GM21619 (cell line): ENCODE measurements at regions not wholly inside any gene's neighbourhood (a gene's known extent, or its start where the extent isn't known, plus 50 kb on each side); places are given as distances from the start of the nearest gene placed in this dataset.

Source experiments
- ATAC-seq: cut with Tn5 transposase; IDR thresholded peaks from one replicate; pipeline ENCODE4 v1.9.1; 2021; ENCODE audit not compliant: unreplicated experiment

DNA sequence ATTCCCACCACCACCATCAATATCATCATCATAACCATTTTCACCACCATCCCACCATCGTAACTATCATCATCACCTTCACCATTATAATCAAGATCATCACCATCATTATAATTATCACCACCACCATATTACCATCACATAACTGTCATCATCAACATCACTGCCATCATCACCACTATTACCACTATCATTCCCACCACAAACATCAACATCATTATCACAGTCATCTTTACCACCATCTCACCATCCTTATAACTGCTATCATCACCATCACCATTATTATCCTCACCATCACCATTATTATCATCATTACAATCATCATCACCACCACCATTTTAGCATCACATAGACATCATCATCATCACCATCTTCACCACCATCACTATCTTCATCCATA is 167.1 kb upstream of the ZMIZ1 start:
- ATAC-seq: no peak

GRCh38 chr10:78902815-78903214 is 166.0 kb upstream of the ZMIZ1 start:
- no peak for ATAC-seq

DNA sequence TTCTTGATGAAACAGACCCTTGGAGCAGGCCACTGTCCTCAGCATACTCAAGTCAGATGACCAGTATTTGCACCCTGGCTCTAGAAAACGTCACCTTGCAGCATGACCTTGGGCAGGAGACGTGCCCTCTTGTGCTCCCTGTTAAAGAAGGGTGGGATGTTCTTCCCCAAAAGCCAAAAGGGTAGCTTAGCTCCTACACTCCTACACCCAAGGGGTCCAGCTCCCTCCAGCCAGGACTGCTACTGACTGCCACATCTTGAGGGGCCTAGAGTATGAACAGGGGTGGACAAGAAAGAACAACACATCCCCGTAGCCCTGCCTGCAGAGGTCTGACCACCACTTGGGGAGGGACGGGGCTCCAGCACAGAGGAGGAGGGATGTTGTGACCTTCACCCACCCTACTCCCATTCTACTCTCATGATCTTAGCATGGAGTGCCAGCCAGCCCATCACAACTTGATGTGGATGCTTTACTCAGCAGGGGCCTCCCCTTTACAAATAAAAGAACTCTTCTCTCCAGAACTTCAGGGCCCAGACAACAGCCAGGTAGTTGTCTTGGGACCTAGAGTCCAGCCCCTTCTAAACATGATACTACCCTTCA is 165.3 kb upstream of the ZMIZ1 start:
- no peak for ATAC-seq

GRCh38 chr10:78904196-78904595 is 164.6 kb upstream of the ZMIZ1 start:
- ATAC-seq: no peak

DNA sequence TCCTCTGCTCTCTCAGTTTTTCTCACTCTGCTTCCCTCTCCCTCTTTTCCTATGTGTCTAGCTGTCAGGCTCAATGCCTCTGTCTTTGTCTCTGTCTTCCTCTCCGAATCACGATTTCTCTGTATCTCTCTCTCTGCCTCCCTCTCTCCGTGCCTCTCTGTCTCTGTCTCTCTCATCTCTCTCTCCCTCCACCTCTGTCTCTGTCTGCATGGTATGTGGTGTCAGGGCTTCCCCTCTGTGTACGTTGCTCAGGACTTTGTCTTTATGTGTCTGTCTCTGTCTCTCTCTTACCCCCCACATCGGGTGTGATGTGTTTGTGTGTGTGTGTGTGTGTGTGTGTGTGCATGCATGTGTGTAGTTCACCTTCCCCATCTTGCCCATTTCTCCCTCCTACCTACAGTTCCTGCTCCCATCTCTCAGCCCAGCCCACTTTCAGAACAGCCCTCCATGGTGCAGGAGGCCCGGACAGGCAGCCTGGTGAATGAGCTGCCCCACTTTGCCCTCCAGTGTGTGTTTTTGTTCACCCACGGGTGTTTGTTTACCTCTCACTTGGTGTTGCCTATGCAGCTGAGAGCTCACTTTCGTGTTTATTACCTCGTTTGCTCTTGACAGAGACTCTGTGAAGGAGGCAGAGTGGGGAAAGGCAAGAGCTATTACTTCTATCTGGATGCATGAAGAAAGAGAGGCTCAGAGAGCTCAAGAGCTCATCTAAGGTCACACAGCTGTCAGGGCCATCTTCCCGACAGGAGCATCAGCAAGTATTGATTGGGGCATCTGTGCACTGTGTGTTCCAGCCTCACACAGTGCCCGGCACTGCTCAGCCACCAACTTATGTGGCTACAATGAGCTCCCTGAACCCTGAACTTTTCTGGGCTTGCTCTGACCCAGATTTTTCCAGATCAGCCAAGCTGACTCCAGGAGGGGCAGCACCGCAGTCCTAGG is 163.5 kb upstream of the ZMIZ1 start:
- no peak for ATAC-seq

DNA sequence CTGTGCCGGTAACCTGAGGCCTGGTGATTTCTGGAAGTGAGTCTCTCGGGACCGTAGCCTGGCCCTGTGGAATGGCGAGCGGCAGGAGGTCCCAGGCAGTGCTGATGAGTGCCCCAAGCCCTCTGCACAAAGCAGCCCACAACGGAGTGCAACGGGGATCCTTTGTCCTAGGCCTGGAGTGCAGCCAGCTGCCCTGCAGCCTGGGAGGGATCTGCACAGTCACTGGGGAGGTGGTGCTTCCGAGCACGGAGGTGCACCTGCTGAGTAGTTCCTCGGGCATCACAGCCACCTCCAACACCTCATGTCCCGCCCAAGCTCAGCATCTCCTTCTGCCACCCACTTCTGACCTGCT is 162.8 kb upstream of the ZMIZ1 start:
- no peak for ATAC-seq

- no peak for ATAC-seq
These were observed 161.9 kb upstream of the ZMIZ1 start for GRCh38 chr10:78906734-78907390.

- ATAC-seq: no peak
These were observed 161.1 kb upstream of the ZMIZ1 start for GRCh38 chr10:78907551-78908211.

DNA sequence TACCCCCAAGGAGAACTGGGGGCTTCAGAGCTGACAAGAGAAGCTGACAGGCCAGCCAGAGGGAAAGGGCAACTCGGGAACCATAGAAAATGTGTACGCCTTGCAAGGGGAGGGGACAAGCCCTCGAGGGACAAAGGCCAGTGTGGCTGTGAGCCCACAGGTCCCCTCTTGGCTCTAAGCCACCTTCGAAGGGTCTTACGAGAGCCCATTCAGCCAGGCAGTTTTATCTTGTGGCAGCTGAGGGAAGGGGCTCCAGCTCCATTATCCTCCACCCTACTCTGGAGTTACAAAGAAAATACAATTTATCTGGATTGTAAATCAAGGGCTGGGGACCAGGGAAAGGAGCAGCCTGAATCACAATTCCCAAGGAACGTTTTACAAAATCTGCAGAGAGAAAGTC is 159.5 kb upstream of the ZMIZ1 start:
- ATAC-seq: no peak

DNA sequence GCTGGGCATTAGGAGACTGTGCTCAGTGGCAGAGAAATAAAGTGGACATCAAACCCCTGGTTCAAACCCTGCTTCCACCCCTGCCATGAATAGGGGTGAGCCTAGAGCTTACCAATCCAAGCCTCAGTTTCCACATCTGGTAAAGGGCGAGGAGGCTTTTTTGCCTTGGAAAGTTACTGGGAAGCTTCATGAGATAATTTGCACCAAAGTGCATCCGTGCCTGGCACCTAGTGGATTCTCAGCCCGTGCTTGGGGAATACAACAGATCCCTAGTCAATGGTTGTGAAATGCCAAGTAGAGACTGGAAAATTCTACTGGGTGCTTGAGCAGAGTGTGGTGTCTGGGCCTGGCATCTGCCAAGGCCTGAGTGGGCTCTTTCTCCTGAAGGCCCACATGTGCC is 158.7 kb upstream of the ZMIZ1 start:
- no peak for ATAC-seq

GRCh38 chr10:78910476-78910875 is 158.3 kb upstream of the ZMIZ1 start:
- ATAC-seq: no peak

DNA sequence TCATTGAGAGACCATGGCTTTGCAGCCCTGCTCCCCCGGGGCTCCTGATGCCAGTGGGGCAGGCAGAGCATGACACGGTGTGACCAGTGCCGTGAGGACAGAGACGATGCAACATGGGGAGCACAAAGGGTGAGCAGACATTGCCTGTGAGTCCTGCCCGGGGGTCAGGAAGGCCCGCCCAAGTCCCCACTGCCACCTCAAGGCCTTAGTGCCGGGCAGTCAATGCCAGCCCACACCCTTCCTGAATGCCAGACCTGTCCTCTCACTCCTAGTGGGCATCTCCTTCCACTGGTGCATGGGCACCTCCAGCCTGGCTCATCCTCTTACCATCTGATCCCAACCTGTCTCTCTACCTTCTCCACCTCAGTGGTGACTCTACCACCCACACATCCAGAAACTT is 157.9 kb upstream of the ZMIZ1 start:
- ATAC-seq: no peak

GRCh38 chr10:78911533-78912340 is 157.0 kb upstream of the ZMIZ1 start:
- ATAC-seq: no peak

DNA sequence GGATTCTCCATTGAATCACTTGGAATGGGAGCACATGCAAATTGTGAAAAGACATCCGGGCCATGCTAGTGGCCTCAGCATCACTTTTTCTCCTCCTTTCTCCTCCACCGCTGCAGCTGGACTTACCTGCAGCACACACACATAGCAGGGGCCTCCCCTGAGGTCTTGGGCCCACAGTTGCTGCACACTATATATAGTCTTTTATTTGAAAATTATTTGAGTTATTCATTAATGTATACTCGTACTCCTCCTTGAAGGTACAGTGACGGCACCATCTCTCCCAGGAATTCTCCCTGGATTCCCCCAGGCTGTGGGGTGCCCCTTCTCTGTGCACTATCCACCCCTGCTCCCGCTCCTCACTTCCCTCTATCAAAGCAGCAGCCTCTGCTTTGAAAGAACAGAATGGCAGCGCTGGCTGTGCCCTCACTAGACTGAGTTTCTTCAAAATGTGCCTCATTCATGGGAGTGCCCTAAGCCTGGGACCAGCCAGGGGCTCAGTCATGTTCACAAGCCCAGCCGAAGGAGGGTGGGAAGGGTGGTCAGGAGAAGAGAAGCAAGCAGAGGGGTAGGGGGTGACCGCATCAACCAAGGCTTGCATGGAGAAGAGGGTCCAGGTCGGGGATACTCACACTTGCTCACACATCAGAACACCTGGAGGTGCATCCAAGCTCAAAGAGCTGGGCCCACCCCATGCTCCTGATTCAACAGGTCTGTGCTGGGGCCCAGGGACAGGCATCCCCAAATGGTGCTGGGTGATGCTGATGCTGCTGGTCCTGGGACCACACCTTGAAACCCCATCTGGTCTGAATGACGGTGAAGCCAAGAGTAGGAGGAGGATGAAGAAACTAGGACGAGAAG is 156.2 kb upstream of the ZMIZ1 start:
- no peak for ATAC-seq

DNA sequence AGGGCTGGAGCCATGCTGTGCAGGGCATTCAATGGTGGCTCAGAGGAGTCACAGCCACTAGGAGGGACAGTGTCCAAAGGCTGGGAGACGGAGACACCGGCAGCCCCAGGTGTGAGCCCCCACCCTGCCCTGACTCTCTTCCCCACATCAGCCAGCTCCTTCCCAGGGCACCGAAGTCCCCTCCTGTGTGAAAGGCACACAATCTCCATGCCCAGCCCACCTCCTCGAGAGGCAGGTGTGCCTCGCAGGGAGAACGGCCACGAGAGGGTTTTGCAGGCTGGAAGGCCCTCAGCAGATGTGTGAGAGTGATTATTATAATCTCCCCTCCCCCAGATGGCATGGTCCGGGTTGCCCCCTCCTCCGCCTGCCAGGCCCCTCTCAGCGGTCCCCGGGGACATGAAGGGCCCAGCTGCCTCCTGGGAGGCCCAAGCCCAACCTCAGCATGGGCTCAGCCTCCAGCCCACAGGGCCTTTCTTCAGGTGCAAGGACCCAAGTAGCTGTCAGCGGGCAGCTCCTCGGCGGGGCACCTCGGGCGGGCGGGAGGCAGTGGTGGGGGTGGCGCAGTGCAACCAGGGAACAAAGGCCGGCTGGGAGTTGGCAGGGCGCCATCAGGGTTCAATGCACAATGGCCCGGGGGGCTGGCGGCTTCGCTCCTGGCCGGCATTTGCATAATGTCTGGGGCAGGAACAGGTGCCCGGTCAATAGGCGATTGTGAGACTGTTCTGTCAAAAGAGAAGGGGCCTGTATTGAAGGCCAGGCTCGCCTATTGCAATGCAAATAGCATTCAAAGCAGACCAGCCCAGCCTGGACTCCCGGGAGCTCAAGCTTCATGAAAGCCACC is 155.3 kb upstream of the ZMIZ1 start:
- ATAC-seq: no peak

- no peak for ATAC-seq
These were observed 154.7 kb upstream of the ZMIZ1 start for GRCh38 chr10:78914060-78914378.

- ATAC-seq: no peak
These were observed 154.1 kb upstream of the ZMIZ1 start for GRCh38 chr10:78914502-78915189.

- ATAC-seq: no peak
These were observed 153.6 kb upstream of the ZMIZ1 start for GRCh38 chr10:78915190-78915518.

GRCh38 chr10:78916227-78916626 is 152.5 kb upstream of the ZMIZ1 start:
- no peak for ATAC-seq
